ENCODE measurements at regions not wholly inside any gene's neighbourhood (a gene's known extent, or its start where the extent isn't known, plus 50 kb on each side); places are given as distances from the start of the nearest gene placed in this dataset.

DNA sequence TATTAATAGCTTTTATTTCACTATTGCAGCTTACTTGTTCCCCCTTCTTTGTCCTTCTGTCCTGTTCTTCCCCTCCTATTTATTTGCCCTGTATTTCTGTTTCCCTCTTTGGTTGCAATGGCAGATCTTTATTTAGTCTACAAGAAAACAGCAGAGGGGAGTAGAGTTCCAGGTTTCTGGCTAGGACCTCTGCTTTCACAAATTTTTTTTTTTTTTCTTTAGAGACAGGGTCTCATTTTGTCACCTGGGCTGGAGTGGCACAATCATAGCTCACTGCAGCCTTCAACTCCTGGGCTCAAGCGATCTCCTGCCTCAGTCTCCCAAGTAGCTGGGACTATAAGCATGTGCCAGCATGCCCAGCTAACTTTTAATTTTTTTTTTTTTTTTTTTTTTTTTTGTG lies 188.1 kb upstream of the SPRED2 start:
- TF ChIP-seq, protein P1, sequence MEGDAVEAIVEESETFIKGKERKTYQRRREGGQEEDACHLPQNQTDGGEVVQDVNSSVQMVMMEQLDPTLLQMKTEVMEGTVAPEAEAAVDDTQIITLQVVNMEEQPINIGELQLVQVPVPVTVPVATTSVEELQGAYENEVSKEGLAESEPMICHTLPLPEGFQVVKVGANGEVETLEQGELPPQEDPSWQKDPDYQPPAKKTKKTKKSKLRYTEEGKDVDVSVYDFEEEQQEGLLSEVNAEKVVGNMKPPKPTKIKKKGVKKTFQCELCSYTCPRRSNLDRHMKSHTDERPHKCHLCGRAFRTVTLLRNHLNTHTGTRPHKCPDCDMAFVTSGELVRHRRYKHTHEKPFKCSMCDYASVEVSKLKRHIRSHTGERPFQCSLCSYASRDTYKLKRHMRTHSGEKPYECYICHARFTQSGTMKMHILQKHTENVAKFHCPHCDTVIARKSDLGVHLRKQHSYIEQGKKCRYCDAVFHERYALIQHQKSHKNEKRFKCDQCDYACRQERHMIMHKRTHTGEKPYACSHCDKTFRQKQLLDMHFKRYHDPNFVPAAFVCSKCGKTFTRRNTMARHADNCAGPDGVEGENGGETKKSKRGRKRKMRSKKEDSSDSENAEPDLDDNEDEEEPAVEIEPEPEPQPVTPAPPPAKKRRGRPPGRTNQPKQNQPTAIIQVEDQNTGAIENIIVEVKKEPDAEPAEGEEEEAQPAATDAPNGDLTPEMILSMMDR (IDR thresholded peaks at IDR 0.05; ENCODE audit: control extremely low read depth in 1 of 3, insufficient read depth in 1 of 3, low read depth in 1 of 3, low read length in 3 of 3), result peak in 1 of 3 experiments; percentile 12; a peak in 1 of 4 replicates
- TF ChIP-seq SIN3A (conservative IDR thresholded peaks at IDR 0.05 in 1 of 2, IDR thresholded peaks at IDR 0.05 in 1 of 2; ENCODE audit: low read depth in 1 of 2, low read length in 2 of 2) (no peak), POLR2A (IDR thresholded peaks at IDR 0.05; ENCODE audit: control extremely low read depth in 1 of 2, low read depth in 2 of 2, low read length in 2 of 2) (no peak), JUN (IDR thresholded peaks at IDR 0.05; ENCODE audit: low read depth, low read length) (no peak), EZH2 (IDR thresholded peaks at IDR 0.05; ENCODE audit: low read depth, low read length, severe bottlenecking) (no peak), POLR2AphosphoS5 (IDR thresholded peaks at IDR 0.05; ENCODE audit: low read depth, low read length) (no peak), BRCA1 (IDR thresholded peaks at IDR 0.05; ENCODE audit: low read depth, low read length) (no peak)
